ENCODE measurements at regions not wholly inside any gene's neighbourhood (a gene's known extent, or its start where the extent isn't known, plus 50 kb on each side); places are given as distances from the start of the nearest gene placed in this dataset.

DNA sequence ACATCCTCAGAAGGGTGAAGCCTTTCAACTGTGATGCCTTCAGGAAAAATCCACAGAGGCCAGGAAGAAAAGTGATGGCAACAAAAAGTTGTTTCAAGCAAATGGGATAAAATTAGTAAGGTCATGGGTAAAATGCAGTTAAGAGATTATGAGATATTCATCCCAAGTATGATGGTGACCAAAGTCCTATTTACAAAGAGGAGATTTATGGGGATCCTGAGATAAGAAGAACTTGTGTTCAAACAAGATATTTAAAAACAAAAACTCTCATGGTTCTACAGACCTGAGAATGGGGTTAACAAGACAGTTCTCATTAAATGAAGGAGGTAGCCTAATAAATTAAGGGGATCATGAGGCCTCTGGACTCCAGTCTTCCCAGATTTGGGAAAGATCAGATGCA lies 184.4 kb downstream of the FCRL5 start (continued):
- no peak for TF ChIP-seq USF1 (IDR thresholded peaks at IDR 0.05; ENCODE audit: borderline replicate concordance, low read depth)
- no peak for TF ChIP-seq ELF1 (IDR thresholded peaks at IDR 0.05)
- no peak for TF ChIP-seq NRF1 (IDR thresholded peaks at IDR 0.05; ENCODE audit: low read depth, low read length)
- TF ChIP-seq JUND (IDR thresholded peaks at IDR 0.05) = no peak
- TF ChIP-seq GATA2 (CRISPR knock-in tag; IDR thresholded peaks at IDR 0.05) = no peak
- no peak for TF ChIP-seq MXI1 (IDR thresholded peaks at IDR 0.05; ENCODE audit: low read depth, low read length)

DNA sequence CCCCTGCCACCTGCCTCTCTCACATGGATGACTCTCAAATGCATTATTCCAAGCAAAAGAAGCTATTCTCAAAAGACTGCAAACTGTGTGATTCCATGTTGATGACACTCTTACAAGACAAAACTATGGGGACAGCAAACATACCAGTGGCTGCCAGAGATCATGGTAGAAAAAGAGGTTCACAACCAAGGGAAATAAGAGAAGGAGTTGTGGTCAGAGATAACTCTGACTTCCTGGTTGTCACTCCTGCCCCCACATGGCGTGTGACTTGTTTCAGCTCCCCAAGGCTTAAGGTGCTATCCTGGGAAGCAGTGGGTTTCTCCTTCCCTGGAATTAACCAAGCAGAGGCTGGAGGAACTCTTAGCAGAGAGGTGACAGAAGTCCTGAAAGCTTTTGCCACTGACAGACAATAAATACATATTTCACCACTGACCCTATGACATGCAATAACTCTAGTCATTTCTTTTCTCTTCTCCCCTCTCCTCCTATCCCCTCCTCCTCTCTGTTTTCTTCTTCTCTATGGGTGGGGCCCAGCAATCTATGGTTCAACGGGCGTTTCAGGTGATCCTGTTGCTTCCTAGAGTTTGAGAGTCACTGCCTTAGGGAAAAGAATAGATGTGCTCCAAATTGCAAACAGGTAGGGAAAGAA lies 185.1 kb downstream of the FCRL5 start:
- Histone ChIP-seq H3K79me2 (ENCODE audit: insufficient read depth) (no peaks in the 10 kb centered on the region), H3K9me3 (no peaks in the 10 kb centered on the region), H3K4me2 (no peak overlapping the region), H3K36me3 (replicated peaks in 1 of 2; ENCODE audit: control insufficient read depth in 1 of 2, insufficient read depth in 2 of 2, low read length in 1 of 2) (no peaks in the 10 kb centered on the region), H3K9ac (no peak overlapping the region), H3K27me3 (ENCODE audit: insufficient read depth) (peaks cover 7% of the 10 kb centered on the region; the same call in 1 of the 2 replicates), H4K20me1 (ENCODE audit: insufficient read depth) (no peaks in the 10 kb centered on the region), H3K27ac (ENCODE audit: low read depth in 2 of 2, low read length in 1 of 2) (no peak overlapping the region), H3K4me3 (ENCODE audit: low read depth in 2 of 2, low read length in 1 of 2) (no peak overlapping the region), H2AFZ (ENCODE audit: low read depth) (no peak overlapping the region), H3F3A (replicated peaks; ENCODE audit: insufficient read depth) (no peaks in the 10 kb centered on the region), H3K9me2 (no peaks in the 10 kb centered on the region), H3K4me1 (ENCODE audit: control insufficient read depth in 1 of 2, insufficient read depth in 2 of 2, low read depth in 1 of 2, low read length in 1 of 2) (no peaks in the 10 kb centered on the region)
- CTCF ChIA-PET = no interaction called here
- POLR2A ChIA-PET = no interaction called here
- 0% methylated on average over 3 of the region's 3 CpGs for WGBS (ENCODE audit: low lambda C conversion rate)
- DNase-seq = no peak
- TF ChIP-seq RFX5 (IDR thresholded peaks at IDR 0.05; ENCODE audit: low read length) = no peak
- TF ChIP-seq, protein P1, sequence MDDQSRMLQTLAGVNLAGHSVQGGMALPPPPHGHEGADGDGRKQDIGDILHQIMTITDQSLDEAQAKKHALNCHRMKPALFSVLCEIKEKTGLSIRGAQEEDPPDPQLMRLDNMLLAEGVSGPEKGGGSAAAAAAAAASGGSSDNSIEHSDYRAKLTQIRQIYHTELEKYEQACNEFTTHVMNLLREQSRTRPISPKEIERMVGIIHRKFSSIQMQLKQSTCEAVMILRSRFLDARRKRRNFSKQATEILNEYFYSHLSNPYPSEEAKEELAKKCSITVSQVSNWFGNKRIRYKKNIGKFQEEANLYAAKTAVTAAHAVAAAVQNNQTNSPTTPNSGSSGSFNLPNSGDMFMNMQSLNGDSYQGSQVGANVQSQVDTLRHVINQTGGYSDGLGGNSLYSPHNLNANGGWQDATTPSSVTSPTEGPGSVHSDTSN (IDR thresholded peaks at IDR 0.05) = no peak
- no peak for TF ChIP-seq ZBTB33 (IDR thresholded peaks at IDR 0.05; ENCODE audit: borderline replicate concordance, low read depth)
- TF ChIP-seq FOSL2 (IDR thresholded peaks at IDR 0.05; ENCODE audit: borderline replicate concordance, low read depth) = no peak
- TF ChIP-seq RAD21 (IDR thresholded peaks at IDR 0.05; ENCODE audit: low read length) = no peak
- TF ChIP-seq RXRA (IDR thresholded peaks at IDR 0.05; ENCODE audit: borderline replicate concordance, low read depth) = no peak
- TF ChIP-seq IRF3 (IDR thresholded peaks at IDR 0.05; ENCODE audit: low read depth, low read length) = no peak
- TF ChIP-seq RCOR1 (IDR thresholded peaks at IDR 0.05; ENCODE audit: low read length) = no peak
- TF ChIP-seq MEF2A (IDR thresholded peaks at IDR 0.05; ENCODE audit: borderline replicate concordance, low read depth) = no peak

Measured in SK-N-SH (cell line).